Epithelial cell of esophagus (primary cell): ENCODE measurements at regions not wholly inside any gene's neighbourhood (a gene's known extent, or its start where the extent isn't known, plus 50 kb on each side); places are given as distances from the start of the nearest gene placed in this dataset.

Source experiments
- DNase-seq: peaks from one replicate; pipeline ENCODE4 v3.0.0; 2010; ENCODE audit warnings: low read depth
- H3K4me3 ChIP-seq: 2 replicates; pipeline ENCODE4 v1.5.1; 2011; ENCODE audit warnings: mild to moderate bottlenecking, low read length, control low read depth
- TF ChIP-seq, protein P1 (sequence below): IDR thresholded peaks from 2 replicates; pipeline ENCODE4 v1.5.1; 2011; ENCODE audit warnings: low read depth, mild to moderate bottlenecking, low read length, control low read depth, inconsistent platforms; ENCODE audit not compliant: insufficient read depth; ENCODE audit errors: missing control alignments

DNA sequence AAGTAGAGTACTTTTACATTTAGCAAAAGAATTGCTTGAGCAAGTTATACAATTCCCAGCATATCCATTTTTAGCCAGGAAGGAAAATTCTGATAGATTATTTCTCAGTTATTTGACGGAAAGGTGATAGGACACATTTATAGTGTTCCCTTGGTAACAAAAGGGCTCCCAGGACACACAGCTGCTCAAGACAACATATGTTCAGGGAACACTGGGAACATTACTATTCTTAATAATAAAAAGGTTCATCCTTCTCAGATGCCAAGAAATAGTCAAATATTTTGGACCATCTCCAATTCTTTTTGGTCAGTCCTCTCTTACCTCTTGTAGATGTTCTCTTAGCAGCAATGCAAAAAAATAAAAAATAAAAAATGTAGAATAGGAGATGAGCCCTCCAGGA lies 66.8 kb upstream of the SMAD1 start:
- no peak overlapping the region for H3K4me3 ChIP-seq
- TF ChIP-seq, protein P1, sequence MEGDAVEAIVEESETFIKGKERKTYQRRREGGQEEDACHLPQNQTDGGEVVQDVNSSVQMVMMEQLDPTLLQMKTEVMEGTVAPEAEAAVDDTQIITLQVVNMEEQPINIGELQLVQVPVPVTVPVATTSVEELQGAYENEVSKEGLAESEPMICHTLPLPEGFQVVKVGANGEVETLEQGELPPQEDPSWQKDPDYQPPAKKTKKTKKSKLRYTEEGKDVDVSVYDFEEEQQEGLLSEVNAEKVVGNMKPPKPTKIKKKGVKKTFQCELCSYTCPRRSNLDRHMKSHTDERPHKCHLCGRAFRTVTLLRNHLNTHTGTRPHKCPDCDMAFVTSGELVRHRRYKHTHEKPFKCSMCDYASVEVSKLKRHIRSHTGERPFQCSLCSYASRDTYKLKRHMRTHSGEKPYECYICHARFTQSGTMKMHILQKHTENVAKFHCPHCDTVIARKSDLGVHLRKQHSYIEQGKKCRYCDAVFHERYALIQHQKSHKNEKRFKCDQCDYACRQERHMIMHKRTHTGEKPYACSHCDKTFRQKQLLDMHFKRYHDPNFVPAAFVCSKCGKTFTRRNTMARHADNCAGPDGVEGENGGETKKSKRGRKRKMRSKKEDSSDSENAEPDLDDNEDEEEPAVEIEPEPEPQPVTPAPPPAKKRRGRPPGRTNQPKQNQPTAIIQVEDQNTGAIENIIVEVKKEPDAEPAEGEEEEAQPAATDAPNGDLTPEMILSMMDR, result no peak
- DNase-seq, result no peak

DNA sequence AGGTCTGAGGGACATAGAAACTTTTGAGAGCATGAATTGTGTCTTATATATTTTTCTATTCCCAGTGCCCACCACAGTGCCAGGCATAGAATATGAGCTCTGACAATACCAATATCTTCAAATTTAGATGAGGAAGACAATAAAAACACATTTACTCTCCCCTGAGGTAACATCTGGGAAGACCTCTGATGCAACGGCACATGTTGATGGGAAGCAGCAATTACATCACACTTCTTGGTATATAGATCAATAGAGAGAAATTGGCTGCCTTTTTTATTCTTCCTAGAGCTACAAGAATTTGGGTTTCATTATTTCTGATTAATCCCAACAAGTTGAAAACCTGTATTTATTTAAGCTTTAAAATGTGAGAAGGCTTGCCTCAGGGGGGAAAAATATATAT lies 67.4 kb upstream of the SMAD1 start:
- no peak for DNase-seq
- no peak overlapping the region for H3K4me3 ChIP-seq
- TF ChIP-seq, protein P1, result no peak

DNA sequence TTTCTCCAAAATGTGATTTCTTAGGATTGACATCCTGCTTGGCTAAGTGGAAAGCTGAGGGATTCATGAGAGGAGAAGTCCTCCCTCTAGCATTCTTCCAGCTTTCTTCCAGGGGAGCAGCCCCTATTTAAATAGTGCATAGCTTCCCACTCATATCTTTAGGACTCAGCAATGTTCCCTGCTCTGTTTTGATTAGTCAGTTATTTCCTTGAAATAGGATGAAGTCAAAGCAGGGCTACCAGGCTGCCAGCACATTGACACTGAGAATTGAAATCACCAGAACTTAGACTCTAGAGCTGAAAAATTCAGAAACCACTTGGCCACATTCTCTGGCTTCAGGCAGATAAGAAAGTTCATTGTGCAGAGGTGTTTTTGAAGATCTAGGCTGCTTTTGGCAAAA lies 74.7 kb upstream of the SMAD1 start:
- TF ChIP-seq, protein P1, result no peak
- H3K4me3 ChIP-seq, result no peak overlapping the region
- no peak for DNase-seq

DNA sequence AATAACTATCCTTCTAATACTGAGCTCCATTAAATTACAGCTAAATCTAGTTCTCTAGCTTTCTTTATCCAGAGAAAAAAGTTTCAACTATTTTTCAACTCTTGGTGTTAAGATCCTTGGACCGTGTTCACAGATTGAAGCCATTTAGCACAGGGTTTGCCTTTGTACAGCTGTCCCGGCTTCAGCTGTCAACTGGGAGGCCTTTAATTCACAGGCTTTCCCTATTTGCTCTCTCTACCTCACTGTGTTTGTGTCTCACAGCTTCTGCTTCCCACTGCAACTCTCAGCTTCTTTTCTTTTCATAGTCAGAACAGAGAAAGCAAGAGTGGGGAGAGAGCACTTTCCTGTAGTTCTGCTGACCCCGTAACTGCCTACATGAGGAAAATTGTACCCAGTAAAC lies 76.9 kb upstream of the SMAD1 start:
- DNase-seq, result no peak
- no peak overlapping the region for H3K4me3 ChIP-seq
- TF ChIP-seq, protein P1, result no peak

DNA sequence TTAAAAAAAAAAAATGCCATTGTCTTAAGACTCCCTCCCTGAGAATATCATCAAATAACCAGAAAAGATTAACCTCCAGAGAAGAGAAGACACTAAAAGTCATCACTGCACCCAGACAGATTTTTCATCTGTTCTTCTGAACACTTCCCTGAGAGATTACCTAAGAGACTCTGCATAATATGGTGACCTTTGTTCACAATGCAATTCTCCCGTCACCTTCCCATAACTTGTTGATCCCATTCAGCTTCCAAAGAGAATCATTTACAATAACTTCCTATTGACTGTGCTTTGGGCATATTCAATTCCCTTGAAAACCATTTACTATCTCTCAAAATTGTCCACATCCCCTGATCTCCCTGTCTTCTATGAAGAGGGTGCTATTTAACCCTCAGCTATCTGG lies 85.1 kb upstream of the SMAD1 start:
- TF ChIP-seq, protein P1, result no peak

DNA sequence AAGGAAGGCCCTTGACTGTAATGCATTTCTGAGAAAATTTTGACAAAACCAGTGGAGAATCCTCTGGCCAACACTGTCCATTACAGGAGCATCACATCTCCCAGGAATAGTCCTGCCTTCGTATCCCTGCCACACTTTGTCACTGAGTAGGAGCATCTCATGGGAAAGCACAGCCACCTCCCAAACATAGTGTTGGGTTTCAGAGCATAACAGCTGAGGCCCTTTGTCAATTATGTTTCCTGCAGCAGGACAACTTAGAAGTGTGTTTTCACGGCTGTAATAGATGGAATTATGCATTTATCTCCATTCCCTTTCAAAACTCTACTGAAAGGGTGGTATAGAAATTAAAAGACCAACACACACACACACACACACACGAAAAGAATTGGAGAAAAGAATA lies 91.1 kb upstream of the SMAD1 start:
- DNase-seq, result no peak
- TF ChIP-seq, protein P1, result no peak
- H3K4me3 ChIP-seq, result no peak overlapping the region

More for the DNA sequence above, 85.1 kb upstream of the SMAD1 start:
- DNase-seq, result no peak
- no peak overlapping the region for H3K4me3 ChIP-seq

DNA sequence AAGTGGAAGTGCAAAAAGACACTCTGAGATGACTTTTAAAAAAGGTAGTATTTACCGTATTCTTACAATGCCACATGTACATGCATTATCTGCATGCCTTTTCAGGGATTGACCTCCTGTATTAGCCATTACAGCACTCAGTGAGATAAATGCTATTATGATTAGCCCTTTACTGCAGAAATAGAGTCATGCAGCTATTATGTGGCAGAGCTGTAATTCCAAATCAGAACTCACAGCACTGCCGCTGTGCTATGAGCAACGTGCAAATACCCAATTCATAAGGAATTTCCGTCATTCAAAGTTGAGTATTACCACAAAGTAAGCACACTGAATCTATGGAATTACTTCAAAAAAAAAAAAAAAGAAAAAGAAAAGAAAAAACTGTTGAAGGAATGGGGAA lies 92.1 kb upstream of the SMAD1 start:
- TF ChIP-seq, protein P1, result no peak
- DNase-seq, result no peak
- no peak overlapping the region for H3K4me3 ChIP-seq
